Stomach (tissue), 8 donors: ENCODE measurements at regions not wholly inside any gene's neighbourhood (a gene's known extent, or its start where the extent isn't known, plus 50 kb on each side); places are given as distances from the start of the nearest gene placed in this dataset.
"Not testable (repeated sequence)": the region's sequence is repeated elsewhere in the genome, so short reads cannot be mapped to it uniquely, and the experiment has no call there.

Source experiments
- DNase-seq, 2 donors: peaks; one replicate each; pipeline versions ENCODE4 v3.0.0 to v3.0.0-alpha.2; 2013 to 2019
- H3K27ac ChIP-seq, 5 donors: fragments of 200-600 bp in 4 of 5; sonication (generic) in 4 of 5; one replicate each; pipeline ENCODE4 v1.5.1; 2013 to 2019; ENCODE audit warnings: mild to moderate bottlenecking in 1 of 5, moderate library complexity in 1 of 5
- H3K27me3 ChIP-seq, 3 donors: fragments of 200-600 bp; sonication (generic); one replicate each; pipeline ENCODE4 v1.5.1; 2017 to 2019; ENCODE audit warnings: mixed run types in 1 of 3
- H3K36me3 ChIP-seq, 4 donors: fragments of 200-600 bp; sonication (generic); 1 replicate in 3 of 4; 2 replicates in 1 of 4; pipeline ENCODE4 v1.5.1; 2016 to 2019
- H3K4me1 ChIP-seq, 4 donors: fragments of 200-600 bp; sonication (generic); one replicate each; pipeline ENCODE4 v1.5.1; 2016 to 2019
- H3K4me3 ChIP-seq, 4 donors: fragments of 200-600 bp; sonication (generic) in 3 of 4; one replicate each; pipeline ENCODE4 v1.5.1; 2016 to 2019; ENCODE audit warnings: mild to moderate bottlenecking in 1 of 4
- H3K9me3 ChIP-seq, 4 donors: fragments of 200-600 bp; sonication (generic); one replicate each; pipeline ENCODE4 v1.5.1; 2016 to 2019
- EP300 ChIP-seq: sonication (generic); formaldehyde crosslinking; IDR thresholded peaks from one replicate; pipeline ENCODE4 v1.6.1; 2017; ENCODE audit warnings: antibody characterized with exemption
- POLR2A ChIP-seq, 4 donors: fragments of 450-650 bp; IDR thresholded peaks; one replicate each; pipeline ENCODE4 v1.6.1; 2016; ENCODE audit warnings: antibody characterized with exemption in 4 of 4, control low read depth in 2 of 4, mild to moderate bottlenecking in 1 of 4, moderate library complexity in 1 of 4
- POLR2AphosphoS5 ChIP-seq, 3 donors: sonication (generic); formaldehyde crosslinking; IDR thresholded peaks; one replicate each; pipeline ENCODE4 v1.6.1; 2016; ENCODE audit warnings: antibody characterized with exemption in 3 of 3
- WGBS, 5 donors: extraction: QIAGEN DNeasy Blood & Tissue Kit in 3 of 5; methylation state at CpG; one replicate each; pipeline versions ENCODE4 v1.1.5 to v1.1.7; 2013 to 2018; 5-methylcytosine and 5-hydroxymethylcytosine counted together
- intact Hi-C: fragments of 100-400 bp; cut with DNase I; formaldehyde crosslinking; loops from one replicate; pipeline ENCODE4 v1.15.1; 2023; ENCODE audit warnings: low total_unique reads
- TF ChIP-seq, protein P1 (sequence below), 7 experiments: fragments of 450-650 bp in 4 of 7; fragments of 200-600 bp in 3 of 7; sonication (generic) in 3 of 7; IDR thresholded peaks; one replicate each; pipeline ENCODE4 v1.5.1; 2016 to 2019; ENCODE audit warnings: antibody characterized with exemption in 7 of 7, control low read depth in 2 of 7, mild to moderate bottlenecking in 1 of 7
- donor health status: healthy with polysubstance abuse.
- donor health status: Bipolar disorder and iron deficiency.
- donor health status: healthy.

- no peak for DNase-seq
- no peaks in the 10 kb centered on the region for H3K9me3 ChIP-seq
- TF ChIP-seq POLR2A (IDR thresholded peaks at IDR 0.05): no peak
- TF ChIP-seq EP300: no peak
- no peak overlapping the region for H3K27ac ChIP-seq
- no peak overlapping the region for H3K4me3 ChIP-seq
- WGBS, 5 donors: 73 to 84% (median 76%) methylated on average over 2 of the region's 2 CpGs
- H3K27me3 ChIP-seq: no peaks in the 10 kb centered on the region
- intact Hi-C loops: no loop called here
- H3K36me3 ChIP-seq: no peaks in the 10 kb centered on the region
- no peaks in the 10 kb centered on the region for H3K4me1 ChIP-seq
Observed at GRCh38 chr6:112524071-112524470, 176.9 kb downstream of the RFPL4B start.

DNA sequence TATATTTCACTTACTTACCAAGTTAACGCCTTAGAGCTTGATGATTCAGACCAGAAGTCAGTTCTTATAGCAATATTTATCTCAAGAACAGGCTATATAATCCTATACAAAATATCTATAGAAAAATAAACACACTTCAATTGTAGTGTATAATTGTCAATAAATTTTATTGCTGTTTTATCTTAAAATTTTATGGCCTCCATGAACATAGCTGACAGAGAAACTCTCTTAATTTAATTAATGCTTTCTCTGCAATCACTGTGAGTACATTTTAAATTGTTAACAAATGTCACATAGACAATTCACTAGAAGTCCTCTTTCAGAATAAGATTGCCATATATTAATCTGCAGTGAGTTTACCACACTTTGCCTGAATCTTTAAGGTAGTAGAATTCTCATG, 178.6 kb downstream of the RFPL4B start:
- no peaks in the 10 kb centered on the region for H3K27me3 ChIP-seq
- H3K4me3 ChIP-seq: no peak overlapping the region
- intact Hi-C loops: no loop called here
- DNase-seq: no peak
- no peaks in the 10 kb centered on the region for H3K36me3 ChIP-seq
- WGBS, 5 donors: 85 to 98% (median 92%) methylated on average over 1 of the region's 1 CpG
- no peak overlapping the region for H3K27ac ChIP-seq
- TF ChIP-seq, protein P1, sequence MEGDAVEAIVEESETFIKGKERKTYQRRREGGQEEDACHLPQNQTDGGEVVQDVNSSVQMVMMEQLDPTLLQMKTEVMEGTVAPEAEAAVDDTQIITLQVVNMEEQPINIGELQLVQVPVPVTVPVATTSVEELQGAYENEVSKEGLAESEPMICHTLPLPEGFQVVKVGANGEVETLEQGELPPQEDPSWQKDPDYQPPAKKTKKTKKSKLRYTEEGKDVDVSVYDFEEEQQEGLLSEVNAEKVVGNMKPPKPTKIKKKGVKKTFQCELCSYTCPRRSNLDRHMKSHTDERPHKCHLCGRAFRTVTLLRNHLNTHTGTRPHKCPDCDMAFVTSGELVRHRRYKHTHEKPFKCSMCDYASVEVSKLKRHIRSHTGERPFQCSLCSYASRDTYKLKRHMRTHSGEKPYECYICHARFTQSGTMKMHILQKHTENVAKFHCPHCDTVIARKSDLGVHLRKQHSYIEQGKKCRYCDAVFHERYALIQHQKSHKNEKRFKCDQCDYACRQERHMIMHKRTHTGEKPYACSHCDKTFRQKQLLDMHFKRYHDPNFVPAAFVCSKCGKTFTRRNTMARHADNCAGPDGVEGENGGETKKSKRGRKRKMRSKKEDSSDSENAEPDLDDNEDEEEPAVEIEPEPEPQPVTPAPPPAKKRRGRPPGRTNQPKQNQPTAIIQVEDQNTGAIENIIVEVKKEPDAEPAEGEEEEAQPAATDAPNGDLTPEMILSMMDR (IDR thresholded peaks at IDR 0.05): no peak
- TF ChIP-seq POLR2AphosphoS5 (IDR thresholded peaks at IDR 0.05): no peak
- no peak for TF ChIP-seq EP300
- no peaks in the 10 kb centered on the region for H3K9me3 ChIP-seq
- no peaks in the 10 kb centered on the region for H3K4me1 ChIP-seq

GRCh38 chr6:112526594-112526993, 179.5 kb downstream of the RFPL4B start:
- 86 to 92% (median 91%) methylated on average over 6 of the region's 6 CpGs for WGBS, 5 donors
- H3K4me1 ChIP-seq: no peaks in the 10 kb centered on the region
- H3K9me3 ChIP-seq: no peaks in the 10 kb centered on the region
- TF ChIP-seq, protein P1 (IDR thresholded peaks at IDR 0.05): no peak
- TF ChIP-seq POLR2A (IDR thresholded peaks at IDR 0.05): no peak
- TF ChIP-seq EP300: no peak
- TF ChIP-seq POLR2AphosphoS5 (IDR thresholded peaks at IDR 0.05): no peak
- no peak overlapping the region for H3K4me3 ChIP-seq
- intact Hi-C loops: no loop called here
- no peaks in the 10 kb centered on the region for H3K27me3 ChIP-seq
- no peak overlapping the region for H3K27ac ChIP-seq
- no peaks in the 10 kb centered on the region for H3K36me3 ChIP-seq
- no peak for DNase-seq

DNA sequence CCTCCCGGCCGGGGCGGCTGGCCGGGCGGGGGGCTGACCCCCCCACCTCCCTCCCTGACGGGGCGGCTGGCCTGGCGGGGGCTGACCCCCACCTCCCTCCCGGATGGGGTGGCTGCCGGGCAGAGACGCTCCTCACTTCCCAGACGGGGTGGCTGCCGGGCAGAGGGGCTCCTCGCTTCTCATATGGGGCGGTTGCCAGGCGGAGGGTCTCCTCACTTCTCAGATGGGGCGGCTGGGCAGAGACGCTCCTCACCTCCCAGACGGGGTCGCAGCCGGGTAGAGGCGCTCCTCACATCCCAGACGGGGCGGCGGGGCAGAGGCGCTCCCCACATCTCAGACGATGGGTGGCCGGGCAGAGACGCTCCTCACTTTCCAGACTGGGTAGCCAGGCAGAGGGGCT, 181.2 kb downstream of the RFPL4B start:
- H3K4me3 ChIP-seq, intact Hi-C loops, H3K27ac ChIP-seq, DNase-seq, H3K36me3 ChIP-seq, H3K27me3 ChIP-seq, H3K4me1 ChIP-seq, H3K9me3 ChIP-seq: not testable (repeated sequence)
- 92 to 98% (median 96%) methylated on average over 12 to 29 of the region's 29 CpGs for WGBS, 5 donors

GRCh38 chr6:112535816-112536215, 188.7 kb downstream of the RFPL4B start:
- Histone ChIP-seq H3K4me3 (no peak overlapping the region), H3K27ac (no peak overlapping the region), H3K4me1 (no peaks in the 10 kb centered on the region), H3K9me3 (no peaks in the 10 kb centered on the region), H3K27me3 (no peaks in the 10 kb centered on the region), H3K36me3 (no peaks in the 10 kb centered on the region)
- WGBS, 5 donors: 72 to 86% (median 78%) methylated on average over 2 of the region's 2 CpGs
- intact Hi-C loops: no loop called here
- DNase-seq: no peak
- TF ChIP-seq, protein P1 (IDR thresholded peaks at IDR 0.05): no peak
- TF ChIP-seq EP300: no peak
- no peak for TF ChIP-seq POLR2AphosphoS5 (IDR thresholded peaks at IDR 0.05)
- TF ChIP-seq POLR2A (IDR thresholded peaks at IDR 0.05): no peak
